Nephron progenitor cell (in vitro differentiated cells): ENCODE measurements at regions not wholly inside any gene's neighbourhood (a gene's known extent, or its start where the extent isn't known, plus 50 kb on each side); places are given as distances from the start of the nearest gene placed in this dataset.

Source experiments
- DNase-seq: peaks from one replicate; pipeline ENCODE4 v3.0.0; 2021
- H3K27ac Mint-ChIP-seq: 2 replicates; pipeline ENCODE4 v1.8.0; 2021; ENCODE audit warnings: mild to moderate bottlenecking, moderate library complexity, mixed read lengths
- H3K27me3 Mint-ChIP-seq: 2 replicates; pipeline ENCODE4 v1.8.0; 2021; ENCODE audit warnings: mild to moderate bottlenecking, low read depth, mixed read lengths; ENCODE audit not compliant: poor library complexity
- H3K36me3 Mint-ChIP-seq: 2 replicates; pipeline ENCODE4 v1.8.0; 2021; ENCODE audit warnings: low read depth, mixed read lengths
- H3K4me1 Mint-ChIP-seq: 2 replicates; pipeline ENCODE4 v1.8.0; 2021; ENCODE audit warnings: mixed read lengths
- H3K4me3 Mint-ChIP-seq: 2 replicates; pipeline ENCODE4 v1.8.0; 2021; ENCODE audit warnings: mild to moderate bottlenecking, moderate library complexity, mixed read lengths
- H3K9me3 Mint-ChIP-seq: 2 replicates; pipeline ENCODE4 v1.8.0; 2021; ENCODE audit warnings: mild to moderate bottlenecking, moderate library complexity, mixed read lengths
- TF ChIP-seq, protein P1 (sequence below): fragments of 200-600 bp; sonication (generic); IDR thresholded peaks from 2 replicates; pipeline ENCODE4 v1.5.0; 2021; ENCODE audit warnings: antibody characterized with exemption

- DNase-seq = peak; percentile 55
- Mint-ChIP-seq H3K9me3 (peaks cover 5% of the 10 kb centered on the region), H3K27me3 (peaks cover 10% of the 10 kb centered on the region), H3K4me3 (no peak overlapping the region), H3K27ac (no peak overlapping the region), H3K36me3 (no peaks in the 10 kb centered on the region), H3K4me1 (peaks cover 6% of the 10 kb centered on the region)
- TF ChIP-seq, protein P1, sequence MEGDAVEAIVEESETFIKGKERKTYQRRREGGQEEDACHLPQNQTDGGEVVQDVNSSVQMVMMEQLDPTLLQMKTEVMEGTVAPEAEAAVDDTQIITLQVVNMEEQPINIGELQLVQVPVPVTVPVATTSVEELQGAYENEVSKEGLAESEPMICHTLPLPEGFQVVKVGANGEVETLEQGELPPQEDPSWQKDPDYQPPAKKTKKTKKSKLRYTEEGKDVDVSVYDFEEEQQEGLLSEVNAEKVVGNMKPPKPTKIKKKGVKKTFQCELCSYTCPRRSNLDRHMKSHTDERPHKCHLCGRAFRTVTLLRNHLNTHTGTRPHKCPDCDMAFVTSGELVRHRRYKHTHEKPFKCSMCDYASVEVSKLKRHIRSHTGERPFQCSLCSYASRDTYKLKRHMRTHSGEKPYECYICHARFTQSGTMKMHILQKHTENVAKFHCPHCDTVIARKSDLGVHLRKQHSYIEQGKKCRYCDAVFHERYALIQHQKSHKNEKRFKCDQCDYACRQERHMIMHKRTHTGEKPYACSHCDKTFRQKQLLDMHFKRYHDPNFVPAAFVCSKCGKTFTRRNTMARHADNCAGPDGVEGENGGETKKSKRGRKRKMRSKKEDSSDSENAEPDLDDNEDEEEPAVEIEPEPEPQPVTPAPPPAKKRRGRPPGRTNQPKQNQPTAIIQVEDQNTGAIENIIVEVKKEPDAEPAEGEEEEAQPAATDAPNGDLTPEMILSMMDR = peak; percentile 90
These were observed 97.7 kb upstream of the IPO5 start for GRCh38 chr13:97855570-97856303.

GRCh38 chr13:97856304-97856675, 97.2 kb upstream of the IPO5 start:
- TF ChIP-seq, protein P1 = no peak
- Mint-ChIP-seq H3K4me3 (no peak overlapping the region), H3K36me3 (no peaks in the 10 kb centered on the region), H3K27me3 (peaks cover 10% of the 10 kb centered on the region), H3K27ac (no peak overlapping the region), H3K4me1 (peaks cover 6% of the 10 kb centered on the region), H3K9me3 (peaks cover 3% of the 10 kb centered on the region)
- no peak for DNase-seq

- DNase-seq = no peak
- Mint-ChIP-seq H3K36me3 (peaks cover 4% of the 10 kb centered on the region), H3K4me1 (peaks cover 6% of the 10 kb centered on the region), H3K9me3 (peaks cover 13% of the 10 kb centered on the region), H3K4me3 (no peak overlapping the region), H3K27ac (peak overlapping the region; percentile 42), H3K27me3 (peaks cover 8% of the 10 kb centered on the region)
- TF ChIP-seq, protein P1 = no peak
These were observed 95.3 kb upstream of the IPO5 start for GRCh38 chr13:97858161-97858560.

- Mint-ChIP-seq H3K36me3 (peaks cover 13% of the 10 kb centered on the region), H3K4me1 (no peaks in the 10 kb centered on the region), H3K9me3 (peaks cover 47% of the 10 kb centered on the region), H3K4me3 (no peak overlapping the region), H3K27me3 (peaks cover 17% of the 10 kb centered on the region), H3K27ac (no peak overlapping the region)
- TF ChIP-seq, protein P1 = no peak
- no peak for DNase-seq
These were observed 87.1 kb upstream of the IPO5 start for GRCh38 chr13:97866346-97866745.

DNA sequence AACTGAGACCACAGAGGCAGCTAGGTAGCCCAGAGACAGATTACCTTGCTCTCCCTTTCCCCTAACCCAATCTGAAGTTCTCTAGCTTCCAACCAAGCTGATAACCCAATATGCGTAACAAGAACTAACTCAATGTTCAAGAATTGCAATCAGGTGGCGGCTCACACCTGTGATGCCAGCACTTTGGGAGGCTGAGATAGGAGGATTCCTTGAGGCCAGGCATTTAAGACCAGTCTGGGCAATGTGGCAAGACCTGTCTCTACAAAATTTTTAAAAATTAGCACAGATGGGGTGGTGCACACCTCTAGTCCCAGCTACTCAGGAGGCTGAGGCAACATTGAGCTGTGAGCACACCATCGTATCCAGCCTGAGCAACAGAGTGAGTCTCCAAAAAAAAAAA, 86.7 kb upstream of the IPO5 start:
- Mint-ChIP-seq H3K4me3 (no peak overlapping the region), H3K36me3 (peaks cover 13% of the 10 kb centered on the region), H3K27me3 (peaks cover 17% of the 10 kb centered on the region), H3K9me3 (peaks cover 47% of the 10 kb centered on the region), H3K4me1 (no peaks in the 10 kb centered on the region), H3K27ac (no peak overlapping the region)
- no peak for DNase-seq
- TF ChIP-seq, protein P1 = no peak

- no peak for DNase-seq
- TF ChIP-seq, protein P1 = no peak
- Mint-ChIP-seq H3K36me3 (no peaks in the 10 kb centered on the region), H3K27me3 (peaks cover 14% of the 10 kb centered on the region), H3K4me3 (no peak overlapping the region), H3K27ac (no peak overlapping the region), H3K9me3 (no peaks in the 10 kb centered on the region), H3K4me1 (no peaks in the 10 kb centered on the region)
These were observed 80.1 kb upstream of the IPO5 start for GRCh38 chr13:97873398-97873797.
